ENCODE measurements at regions not wholly inside any gene's neighbourhood (a gene's known extent, or its start where the extent isn't known, plus 50 kb on each side); places are given as distances from the start of the nearest gene placed in this dataset.

DNA sequence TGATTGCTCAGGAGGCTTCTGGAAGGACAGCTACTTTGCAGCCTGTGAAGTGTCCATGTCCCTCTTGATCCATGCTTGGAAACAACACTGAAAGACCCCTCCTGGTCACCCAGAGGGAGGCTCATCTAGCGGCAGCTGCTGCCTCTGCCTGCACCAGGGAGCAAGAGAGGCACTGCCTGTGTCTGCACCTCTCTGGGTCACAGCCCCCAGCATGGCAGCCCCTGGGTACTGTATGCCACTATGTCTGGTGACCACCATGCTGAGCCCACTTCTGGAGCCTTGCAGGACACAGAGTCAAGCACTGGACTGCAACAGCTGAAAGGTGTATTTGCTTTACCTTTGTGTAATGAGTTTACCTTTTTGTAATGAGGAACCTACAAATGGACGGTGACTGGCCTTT lies 186.3 kb upstream of the MYT1L start:
- ChIA-PET POLR2A (ENCODE audit: unreplicated experiment) (no interaction called here), CTCF (no interaction called here)
- Histone ChIP-seq H3K4ac (ENCODE audit: low read depth, low read length) (no peak overlapping the region), H4K20me1 (ENCODE audit: insufficient read depth, low read length) (no peaks in the 10 kb centered on the region), H3K18ac (ENCODE audit: low read depth, low read length) (no peak overlapping the region), H2BK120ac (ENCODE audit: low read depth, low read length) (no peak overlapping the region), H2AK9ac (replicated peaks; ENCODE audit: low read depth, low read length, poor library complexity) (no peak overlapping the region), H3K9me3 (ENCODE audit: control insufficient read depth, insufficient read depth, low read length) (peaks cover 34% of the 10 kb centered on the region), H2BK15ac (ENCODE audit: low read depth, low read length) (no peak overlapping the region), H3K23ac (ENCODE audit: low read depth, low read length) (no peak overlapping the region), H3K79me1 (ENCODE audit: low read depth in 1 of 2, low read length in 2 of 2) (no peaks in the 10 kb centered on the region), H4K5ac (ENCODE audit: low read depth, low read length) (no peak overlapping the region), H3K4me3 (ENCODE audit: insufficient read depth, low read depth, low read length) (no peak overlapping the region), H3K27ac (ENCODE audit: insufficient read depth, low read length) (no peak overlapping the region), H2AFZ (replicated peaks; ENCODE audit: low read length, poor library complexity) (no peak overlapping the region), H4K91ac (ENCODE audit: insufficient read depth, low read depth, low read length) (no peak overlapping the region), H3K36me3 (ENCODE audit: control insufficient read depth, insufficient read depth, low read length) (no peaks in the 10 kb centered on the region), H2AK5ac (ENCODE audit: low read depth, low read length) (no peak overlapping the region), H3K56ac (ENCODE audit: extremely low read depth, insufficient read depth, low read length) (no peak overlapping the region), H2BK5ac (ENCODE audit: low read depth, low read length, poor library complexity, severe bottlenecking) (no peak overlapping the region), H3K27me3 (ENCODE audit: control insufficient read depth, insufficient read depth, low read length) (no peaks in the 10 kb centered on the region), H4K8ac (ENCODE audit: low read depth in 2 of 2, low read length in 2 of 2) (no peak overlapping the region), H3K14ac (replicated peaks; ENCODE audit: low read depth, low read length) (no peak overlapping the region), H3K4me2 (ENCODE audit: low read depth, low read length) (no peak overlapping the region), H3K9ac (ENCODE audit: low read depth, low read length) (no peak overlapping the region), H2BK20ac (ENCODE audit: low read depth, low read length) (no peak overlapping the region), H3K4me1 (ENCODE audit: control insufficient read depth, insufficient read depth, low read length) (no peaks in the 10 kb centered on the region), H3K9me1 (ENCODE audit: insufficient read depth, low read length) (no peaks in the 10 kb centered on the region)
- no TSS peak for BruUV-seq (replicated peaks)
- dilution Hi-C loops (cut with HindIII; ENCODE audit: low sequenced_read_pairs, unreplicated experiment): no loop called here
- intact Hi-C loops (cut with micrococcal nuclease): no loop called here
- WGBS, 2 experiments (ENCODE audit: extremely low coverage in 2 of 2, insufficient read length in 1 of 2): no CpG with 5 or more reads among the region's 2 CpGs
- in situ Hi-C loops (cut with MboI; ENCODE audit: low sequenced_read_pairs): no loop called here
- DNase-seq: no peak
- no peak for ATAC-seq (ENCODE audit: low read depth)
- TF ChIP-seq, protein P1, sequence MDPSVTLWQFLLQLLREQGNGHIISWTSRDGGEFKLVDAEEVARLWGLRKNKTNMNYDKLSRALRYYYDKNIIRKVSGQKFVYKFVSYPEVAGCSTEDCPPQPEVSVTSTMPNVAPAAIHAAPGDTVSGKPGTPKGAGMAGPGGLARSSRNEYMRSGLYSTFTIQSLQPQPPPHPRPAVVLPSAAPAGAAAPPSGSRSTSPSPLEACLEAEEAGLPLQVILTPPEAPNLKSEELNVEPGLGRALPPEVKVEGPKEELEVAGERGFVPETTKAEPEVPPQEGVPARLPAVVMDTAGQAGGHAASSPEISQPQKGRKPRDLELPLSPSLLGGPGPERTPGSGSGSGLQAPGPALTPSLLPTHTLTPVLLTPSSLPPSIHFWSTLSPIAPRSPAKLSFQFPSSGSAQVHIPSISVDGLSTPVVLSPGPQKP (IDR thresholded peaks at IDR 0.05; ENCODE audit: borderline replicate concordance, low read depth, low read length): no peak
- TF ChIP-seq SMC3 (IDR thresholded peaks at IDR 0.05; ENCODE audit: low read depth, low read length): no peak
- no peak for TF ChIP-seq RFX5 (IDR thresholded peaks at IDR 0.05; ENCODE audit: low read depth, low read length)
- TF ChIP-seq RCOR1 (IDR thresholded peaks at IDR 0.05; ENCODE audit: insufficient replicate concordance, low read length): no peak
- TF ChIP-seq MAFK (IDR thresholded peaks at IDR 0.05; ENCODE audit: low read depth, low read length): no peak
- TF ChIP-seq CHD1 (IDR thresholded peaks at IDR 0.05; ENCODE audit: low read depth, low read length): no peak
- TF ChIP-seq NFE2L2 (IDR thresholded peaks at IDR 0.05; ENCODE audit: low read depth, low read length): no peak
- TF ChIP-seq CEBPB (IDR thresholded peaks at IDR 0.05; ENCODE audit: low read depth, low read length): no peak
- no peak for TF ChIP-seq MAZ (IDR thresholded peaks at IDR 0.05; ENCODE audit: borderline replicate concordance, low read depth, low read length)
